SK-N-SH (cell line): ENCODE measurements at regions not wholly inside any gene's neighbourhood (a gene's known extent, or its start where the extent isn't known, plus 50 kb on each side); places are given as distances from the start of the nearest gene placed in this dataset.

Source experiments
- CTCF ChIA-PET: fragments of 300-600, 350-600 bp; formaldehyde crosslinking; extraction: SDS; loops from one replicate; lab custom pipeline; 2021; lab: Yijun Ruan, JAX
- POLR2A ChIA-PET: fragments of 350-600 bp; sonication (Branson Sonifier 250); formaldehyde crosslinking; extraction: SDS; loops from one replicate; lab custom pipeline; 2020; ENCODE audit warnings: antibody characterized with exemption, inconsistent platforms; lab: Yijun Ruan, JAX
- DNase-seq: peaks from one replicate; pipeline ENCODE4 v3.0.0; 2012
- H2AFZ ChIP-seq: fragments of 200-600 bp; sonication (generic); 2 replicates; pipeline ENCODE4 v1.8.1; 2016; ENCODE audit warnings: antibody characterized with exemption, mild to moderate bottlenecking, low read depth
- H3F3A ChIP-seq: fragments of 200-600 bp; sonication (generic); replicated peaks from 2 replicates; pipeline ENCODE3; 2016; ENCODE audit warnings: antibody characterized with exemption, mild to moderate bottlenecking; ENCODE audit not compliant: insufficient read depth
- H3K27ac ChIP-seq, 2 experiments: fragments of 200-500 bp in 1 of 2; fragments of 200-600 bp in 1 of 2; sonication (Bioruptor generic) in 1 of 2; sonication (generic), shearing (Covaris generic) in 1 of 2; 2 replicates each; pipeline versions ENCODE4 v1.5.1 to v1.6.1; 2014 to 2016; ENCODE audit warnings: low read depth in 2 of 2, inconsistent platforms in 1 of 2, low read length in 1 of 2, mild to moderate bottlenecking in 1 of 2, mixed read lengths in 1 of 2
- H3K27me3 ChIP-seq: fragments of 200-600 bp; sonication (generic), shearing (Covaris generic); 2 replicates; pipeline ENCODE4 v1.6.1; 2016; ENCODE audit warnings: mixed run types; ENCODE audit not compliant: insufficient read depth
- H3K36me3 ChIP-seq, 2 experiments: fragments of 200-500 bp in 1 of 2; fragments of 200-600 bp in 1 of 2; sonication (Bioruptor generic) in 1 of 2; sonication (generic) in 1 of 2; replicated peaks in 1 of 2; 2 replicates each; pipeline versions ENCODE3 to v1.5.1; 2014 to 2016; ENCODE audit warnings: low read length in 1 of 2, mild to moderate bottlenecking in 1 of 2; ENCODE audit not compliant: insufficient read depth in 2 of 2, control insufficient read depth in 1 of 2
- H3K4me1 ChIP-seq, 2 experiments: fragments of 200-500 bp in 1 of 2; fragments of 200-600 bp in 1 of 2; sonication (Bioruptor generic) in 1 of 2; sonication (generic), shearing (Covaris generic) in 1 of 2; 2 replicates each; pipeline versions ENCODE4 v1.5.1 to v1.6.1; 2014 to 2016; ENCODE audit warnings: low read depth in 1 of 2, low read length in 1 of 2, mixed run types in 1 of 2; ENCODE audit not compliant: insufficient read depth in 2 of 2, control insufficient read depth in 1 of 2
- H3K4me2 ChIP-seq: fragments of 200-600 bp; sonication (generic), shearing (Covaris generic); 2 replicates; pipeline ENCODE4 v1.6.1; 2017; ENCODE audit warnings: mixed run types
- H3K4me3 ChIP-seq, 2 experiments: fragments of 200-500 bp in 1 of 2; fragments of 200-600 bp in 1 of 2; sonication (Bioruptor generic) in 1 of 2; sonication (generic), shearing (Covaris generic) in 1 of 2; 2 replicates each; pipeline versions ENCODE4 v1.5.1 to v1.8.1; 2014 to 2016; ENCODE audit warnings: low read depth in 2 of 2, inconsistent platforms in 1 of 2, low read length in 1 of 2, mild to moderate bottlenecking in 1 of 2, mixed read lengths in 1 of 2, moderate library complexity in 1 of 2
- H3K79me2 ChIP-seq: fragments of 200-600 bp; sonication (generic); 2 replicates; pipeline ENCODE4 v1.8.1; 2017; ENCODE audit warnings: mild to moderate bottlenecking; ENCODE audit not compliant: insufficient read depth
- H3K9ac ChIP-seq: fragments of 200-600 bp; sonication (generic); 2 replicates; pipeline ENCODE4 v1.6.1; 2017; ENCODE audit warnings: mixed run types
- H3K9me2 ChIP-seq: fragments of 200-600 bp; sonication (generic); 2 replicates; pipeline ENCODE4 v1.6.1; 2017; ENCODE audit warnings: mixed run types
- H3K9me3 ChIP-seq: fragments of 200-600 bp; sonication (generic); 2 replicates; pipeline ENCODE4 v1.6.1; 2017; ENCODE audit warnings: mixed run types, mild to moderate bottlenecking, moderate library complexity
- H4K20me1 ChIP-seq: fragments of 200-600 bp; sonication (generic); 2 replicates; pipeline ENCODE4 v1.6.1; 2017; ENCODE audit warnings: mild to moderate bottlenecking, mixed run types; ENCODE audit not compliant: insufficient read depth
- CHD2 ChIP-seq: fragments of 150-350 bp; IDR thresholded peaks from 2 replicates; pipeline ENCODE4 v1.6.1; 2018; ENCODE audit warnings: low read length; ENCODE audit not compliant: partially characterized antibody
- ELF1 ChIP-seq: IDR thresholded peaks from 2 replicates; pipeline ENCODE4 v1.4.0; 2012
- FOSL2 ChIP-seq: IDR thresholded peaks from 2 replicates; pipeline ENCODE4 v1.4.0; 2012; ENCODE audit warnings: low read depth, mild to moderate bottlenecking, moderate library complexity, borderline replicate concordance
- IRF3 ChIP-seq: fragments of 150-350 bp; IDR thresholded peaks from 2 replicates; pipeline ENCODE4 v1.6.1; 2016; ENCODE audit warnings: mild to moderate bottlenecking, low read depth, low read length
- MEF2A ChIP-seq: IDR thresholded peaks from 2 replicates; pipeline ENCODE4 v1.4.0; 2012; ENCODE audit warnings: low read depth, borderline replicate concordance
- POLR2AphosphoS5 ChIP-seq: IDR thresholded peaks from 2 replicates; pipeline ENCODE4 v1.6.1; 2012; ENCODE audit warnings: low read depth, low read length
- RCOR1 ChIP-seq: fragments of 150-350 bp; IDR thresholded peaks from 2 replicates; pipeline ENCODE4 v1.6.1; 2017; ENCODE audit warnings: antibody characterized with exemption, low read length
- RFX5 ChIP-seq: IDR thresholded peaks from 2 replicates; pipeline ENCODE4 v1.6.1; 2012; ENCODE audit warnings: mild to moderate bottlenecking, improper control_type of control experiment, low read length
- SIN3A ChIP-seq: IDR thresholded peaks from 2 replicates; pipeline ENCODE4 v1.6.1; 2012; ENCODE audit warnings: low read depth, mild to moderate bottlenecking, low read length, moderate library complexity, borderline replicate concordance
- WGBS: methylation state at CpG from one replicate; pipeline ENCODE4 v1.1.6; 2017; ENCODE audit warnings: low lambda C conversion rate; 5-methylcytosine and 5-hydroxymethylcytosine counted together
- TF ChIP-seq, protein P1 (sequence below): fragments of 150-350 bp; IDR thresholded peaks from 2 replicates; pipeline ENCODE4 v1.6.1; 2017; ENCODE audit warnings: antibody characterized with exemption, low read length, low read depth, borderline replicate concordance
- TF ChIP-seq, protein P2 (sequence below): IDR thresholded peaks from 2 replicates; pipeline ENCODE4; 2012

DNA sequence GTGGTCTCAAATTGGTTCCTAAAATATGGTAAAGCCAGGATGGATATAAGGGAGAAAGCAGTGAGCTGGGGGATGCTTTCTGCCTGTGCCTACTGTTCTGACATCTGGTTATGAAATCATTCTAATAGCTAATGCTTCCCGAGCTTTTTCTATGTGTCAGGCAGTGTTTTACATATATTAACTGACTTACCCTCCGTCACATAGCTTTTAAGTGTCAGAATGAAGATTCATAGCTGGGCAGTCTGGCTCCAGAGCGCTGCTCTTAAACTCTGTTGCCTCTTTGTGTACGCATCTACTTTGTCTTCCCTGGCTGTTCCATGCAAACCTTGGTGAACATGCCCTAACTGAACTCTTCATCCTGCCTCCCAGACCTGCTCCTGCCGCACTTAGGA is 195.7 kb downstream of the LPIN1 start (continued):
- TF ChIP-seq IRF3: no peak

DNA sequence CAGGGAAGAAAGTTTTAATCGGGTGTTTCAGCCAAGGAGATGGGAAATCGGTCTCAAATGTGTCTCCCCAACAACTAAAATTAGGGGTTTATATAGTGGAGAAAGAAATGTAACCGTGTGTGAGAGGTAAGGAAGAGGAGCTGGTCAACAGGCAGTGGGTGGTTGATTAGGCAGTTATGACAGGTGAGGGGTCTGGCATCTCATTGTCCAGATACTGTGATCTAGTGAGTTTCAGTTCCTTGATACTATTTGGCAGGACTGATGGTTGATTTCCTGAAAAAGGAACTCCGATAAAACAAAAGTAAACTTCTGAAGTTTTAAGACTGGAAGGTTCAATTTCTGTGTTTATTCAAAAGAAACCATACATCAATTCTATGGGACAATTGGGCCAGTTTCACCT is 197.9 kb downstream of the LPIN1 start:
- TF ChIP-seq, protein P1, sequence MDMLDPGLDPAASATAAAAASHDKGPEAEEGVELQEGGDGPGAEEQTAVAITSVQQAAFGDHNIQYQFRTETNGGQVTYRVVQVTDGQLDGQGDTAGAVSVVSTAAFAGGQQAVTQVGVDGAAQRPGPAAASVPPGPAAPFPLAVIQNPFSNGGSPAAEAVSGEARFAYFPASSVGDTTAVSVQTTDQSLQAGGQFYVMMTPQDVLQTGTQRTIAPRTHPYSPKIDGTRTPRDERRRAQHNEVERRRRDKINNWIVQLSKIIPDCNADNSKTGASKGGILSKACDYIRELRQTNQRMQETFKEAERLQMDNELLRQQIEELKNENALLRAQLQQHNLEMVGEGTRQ: no peak
- TF ChIP-seq, protein P2, sequence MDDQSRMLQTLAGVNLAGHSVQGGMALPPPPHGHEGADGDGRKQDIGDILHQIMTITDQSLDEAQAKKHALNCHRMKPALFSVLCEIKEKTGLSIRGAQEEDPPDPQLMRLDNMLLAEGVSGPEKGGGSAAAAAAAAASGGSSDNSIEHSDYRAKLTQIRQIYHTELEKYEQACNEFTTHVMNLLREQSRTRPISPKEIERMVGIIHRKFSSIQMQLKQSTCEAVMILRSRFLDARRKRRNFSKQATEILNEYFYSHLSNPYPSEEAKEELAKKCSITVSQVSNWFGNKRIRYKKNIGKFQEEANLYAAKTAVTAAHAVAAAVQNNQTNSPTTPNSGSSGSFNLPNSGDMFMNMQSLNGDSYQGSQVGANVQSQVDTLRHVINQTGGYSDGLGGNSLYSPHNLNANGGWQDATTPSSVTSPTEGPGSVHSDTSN: no peak
- TF ChIP-seq POLR2AphosphoS5: no peak
- TF ChIP-seq SIN3A: no peak
- TF ChIP-seq MEF2A: no peak
- no peak for TF ChIP-seq CHD2
- TF ChIP-seq FOSL2: no peak
- TF ChIP-seq RFX5: no peak
- TF ChIP-seq ELF1: no peak
- no peak for TF ChIP-seq IRF3
- TF ChIP-seq RCOR1: no peak
- no peak overlapping the region for H3K27ac ChIP-seq
- H3K9me2 ChIP-seq: no peaks in the 10 kb centered on the region
- no peak overlapping the region for H3K9ac ChIP-seq
- no peaks in the 10 kb centered on the region for H3K79me2 ChIP-seq
- H4K20me1 ChIP-seq: no peaks in the 10 kb centered on the region
- WGBS: 78% methylated on average over 4 of the region's 4 CpGs
- no peaks in the 10 kb centered on the region for H3K9me3 ChIP-seq
- no peak overlapping the region for H3K4me3 ChIP-seq
- H2AFZ ChIP-seq: no peak overlapping the region
- CTCF ChIA-PET: no interaction called here
- H3K4me2 ChIP-seq: no peak overlapping the region
- no peaks in the 10 kb centered on the region; a peak in 1 of 4 replicates for H3K4me1 ChIP-seq
- no peaks in the 10 kb centered on the region for H3K27me3 ChIP-seq
- no peak for DNase-seq
- no peaks in the 10 kb centered on the region for H3K36me3 ChIP-seq
- H3F3A ChIP-seq: no peaks in the 10 kb centered on the region
- POLR2A ChIA-PET: no interaction called here
